ENCODE measurements at regions not wholly inside any gene's neighbourhood (a gene's known extent, or its start where the extent isn't known, plus 50 kb on each side); places are given as distances from the start of the nearest gene placed in this dataset.

DNA sequence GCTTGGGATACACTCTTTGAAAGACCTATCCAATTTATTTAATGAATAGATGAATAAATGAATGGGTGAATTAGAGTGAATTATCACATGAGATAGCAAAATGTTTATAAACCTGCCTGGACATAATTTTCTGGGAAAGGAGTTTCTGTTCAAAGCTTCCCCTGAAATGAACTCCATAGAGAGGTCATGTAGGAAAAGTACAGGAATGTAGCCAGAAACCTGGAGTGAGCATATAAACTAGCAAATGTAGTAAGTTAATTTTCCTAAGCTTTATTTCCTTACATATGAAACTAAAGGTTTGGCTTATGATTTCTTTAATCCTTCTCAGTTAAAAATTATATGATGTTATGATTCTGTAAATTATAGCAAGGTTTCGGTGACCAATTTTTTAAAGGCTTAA, 380.3 kb upstream of the RSPO3 start:
- TF ChIP-seq, protein P1, sequence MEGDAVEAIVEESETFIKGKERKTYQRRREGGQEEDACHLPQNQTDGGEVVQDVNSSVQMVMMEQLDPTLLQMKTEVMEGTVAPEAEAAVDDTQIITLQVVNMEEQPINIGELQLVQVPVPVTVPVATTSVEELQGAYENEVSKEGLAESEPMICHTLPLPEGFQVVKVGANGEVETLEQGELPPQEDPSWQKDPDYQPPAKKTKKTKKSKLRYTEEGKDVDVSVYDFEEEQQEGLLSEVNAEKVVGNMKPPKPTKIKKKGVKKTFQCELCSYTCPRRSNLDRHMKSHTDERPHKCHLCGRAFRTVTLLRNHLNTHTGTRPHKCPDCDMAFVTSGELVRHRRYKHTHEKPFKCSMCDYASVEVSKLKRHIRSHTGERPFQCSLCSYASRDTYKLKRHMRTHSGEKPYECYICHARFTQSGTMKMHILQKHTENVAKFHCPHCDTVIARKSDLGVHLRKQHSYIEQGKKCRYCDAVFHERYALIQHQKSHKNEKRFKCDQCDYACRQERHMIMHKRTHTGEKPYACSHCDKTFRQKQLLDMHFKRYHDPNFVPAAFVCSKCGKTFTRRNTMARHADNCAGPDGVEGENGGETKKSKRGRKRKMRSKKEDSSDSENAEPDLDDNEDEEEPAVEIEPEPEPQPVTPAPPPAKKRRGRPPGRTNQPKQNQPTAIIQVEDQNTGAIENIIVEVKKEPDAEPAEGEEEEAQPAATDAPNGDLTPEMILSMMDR (conservative IDR thresholded peaks at IDR 0.05; ENCODE audit: low read depth, low read length) = no peak
- TF ChIP-seq POLR2A (IDR thresholded peaks at IDR 0.05; ENCODE audit: low read depth, low read length) (no peak), SMC3 (IDR thresholded peaks at IDR 0.05; ENCODE audit: low read depth, low read length) (no peak)
- TF ChIP-seq, protein P2, sequence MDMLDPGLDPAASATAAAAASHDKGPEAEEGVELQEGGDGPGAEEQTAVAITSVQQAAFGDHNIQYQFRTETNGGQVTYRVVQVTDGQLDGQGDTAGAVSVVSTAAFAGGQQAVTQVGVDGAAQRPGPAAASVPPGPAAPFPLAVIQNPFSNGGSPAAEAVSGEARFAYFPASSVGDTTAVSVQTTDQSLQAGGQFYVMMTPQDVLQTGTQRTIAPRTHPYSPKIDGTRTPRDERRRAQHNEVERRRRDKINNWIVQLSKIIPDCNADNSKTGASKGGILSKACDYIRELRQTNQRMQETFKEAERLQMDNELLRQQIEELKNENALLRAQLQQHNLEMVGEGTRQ (IDR thresholded peaks at IDR 0.05; ENCODE audit: low read depth, low read length) = no peak
